PC-3 (cell line): ENCODE measurements at regions not wholly inside any gene's neighbourhood (a gene's known extent, or its start where the extent isn't known, plus 50 kb on each side); places are given as distances from the start of the nearest gene placed in this dataset.

ENCODE experiments used
- CTCF ChIP-seq: fragments of 300-600 bp; sonication (generic); conservative IDR thresholded peaks from 2 replicates; pipeline ENCODE4 v1.5.1; 2017; ENCODE audit warnings: antibody characterized with exemption, low read depth, mild to moderate bottlenecking, low read length
- EZH2 ChIP-seq: fragments of 300-600 bp; sonication (generic); IDR thresholded peaks from one replicate; pipeline ENCODE4 v1.6.1; 2017; ENCODE audit warnings: antibody characterized with exemption, mild to moderate bottlenecking, low read length; ENCODE audit not compliant: unreplicated experiment
- EZH2phosphoT487 ChIP-seq: fragments of 300-600 bp; sonication (generic); IDR thresholded peaks from 2 replicates; pipeline ENCODE4 v1.6.1; 2018; ENCODE audit warnings: mild to moderate bottlenecking, antibody characterized with exemption, low read length, borderline replicate concordance

GRCh38 chr10:53387562-53387961, 615.0 kb upstream of the MBL2 start:
- TF ChIP-seq CTCF (no peak), EZH2 (no peak), EZH2phosphoT487 (no peak)
